Upper lobe of left lung (tissue), 6 donors: ENCODE measurements at regions not wholly inside any gene's neighbourhood (a gene's known extent, or its start where the extent isn't known, plus 50 kb on each side); places are given as distances from the start of the nearest gene placed in this dataset.

Experiments
- ATAC-seq, 2 donors: fragments of 200-7000 bp; cut with Tn5 transposase; one replicate each; pipeline ENCODE4 v1.9.1; 2022; ENCODE audit warnings: mild to moderate bottlenecking in 2 of 2, moderate library complexity in 2 of 2; ENCODE audit not compliant: low FRiP score in 2 of 2
- DNase-seq, 2 donors: peaks; one replicate each; pipeline ENCODE4 v3.0.0-alpha.2; 2019 to 2020
- H3K27ac ChIP-seq, 4 donors: fragments of 200-600 bp; sonication (generic); one replicate each; pipeline ENCODE4 v1.5.1; 2016 to 2019
- H3K27me3 ChIP-seq, 4 donors: fragments of 200-600 bp; sonication (generic); one replicate each; pipeline ENCODE4 v1.5.1; 2017 to 2019
- H3K36me3 ChIP-seq, 4 donors: fragments of 200-600 bp; sonication (generic); one replicate each; pipeline ENCODE4 v1.5.1; 2016 to 2019
- H3K4me1 ChIP-seq, 4 donors: fragments of 200-600 bp; sonication (generic); one replicate each; pipeline ENCODE4 v1.5.1; 2018 to 2019
- H3K4me3 ChIP-seq, 4 donors: fragments of 200-600 bp; sonication (generic); one replicate each; pipeline ENCODE4 v1.5.1; 2017 to 2019; ENCODE audit warnings: mild to moderate bottlenecking in 2 of 4, moderate library complexity in 1 of 4
- H3K9me3 ChIP-seq, 4 donors: fragments of 200-600 bp; sonication (generic); one replicate each; pipeline ENCODE4 v1.5.1; 2018 to 2019
- CTCF ChIP-seq, 6 experiments: fragments of 450-650 bp in 4 of 6; fragments of 200-600 bp in 2 of 6; sonication (generic) in 2 of 6; IDR thresholded peaks; one replicate each; pipeline ENCODE4 v1.5.1; 2016 to 2019; ENCODE audit warnings: antibody characterized with exemption in 6 of 6
- EP300 ChIP-seq, 4 donors: sonication (generic); formaldehyde crosslinking; IDR thresholded peaks; one replicate each; pipeline ENCODE4 v1.5.1; 2017; ENCODE audit warnings: antibody characterized with exemption in 4 of 4, control low read depth in 2 of 4
- POLR2A ChIP-seq, 4 donors: fragments of 450-650 bp; IDR thresholded peaks; one replicate each; pipeline ENCODE4 v1.5.1; 2016 to 2017; ENCODE audit warnings: antibody characterized with exemption in 4 of 4, mild to moderate bottlenecking in 2 of 4
- POLR2AphosphoS5 ChIP-seq, 2 donors: sonication (generic); formaldehyde crosslinking; IDR thresholded peaks; one replicate each; pipeline ENCODE4 v1.5.1; 2017; ENCODE audit warnings: antibody characterized with exemption in 2 of 2
- WGBS, 2 donors: methylation state at CpG; one replicate each; pipeline ENCODE4 v1.1.5; 2017 to 2018; 5-methylcytosine and 5-hydroxymethylcytosine counted together
- donor health status: DM: no; HTN: no; CAD: no; lungs with moderate emphysema.
- donor health status: DM: no; HTN: yes; CAD: no; lungs with severe emphysema.

- no peaks in the 10 kb centered on the region for H3K4me1 ChIP-seq
- H3K4me3 ChIP-seq, result no peak overlapping the region
- H3K27ac ChIP-seq, result no peak overlapping the region
- DNase-seq (no peak), ATAC-seq (no peak)
- H3K27me3 ChIP-seq, result no peaks in the 10 kb centered on the region
- 89 to 98% methylated on average over 2 of the region's 2 CpGs for WGBS, 2 donors
- H3K36me3 ChIP-seq, result no peaks in the 10 kb centered on the region
- no peaks in the 10 kb centered on the region for H3K9me3 ChIP-seq
- TF ChIP-seq EP300 (IDR thresholded peaks at IDR 0.05) (no peak), POLR2A (IDR thresholded peaks at IDR 0.05) (no peak), CTCF (IDR thresholded peaks at IDR 0.05) (no peak), POLR2AphosphoS5 (IDR thresholded peaks at IDR 0.05) (no peak)
Observed at GRCh38 chr5:145230781-145231180, 604.4 kb downstream of the PRELID2 start.

- 89 to 95% methylated on average over 10 of the region's 10 CpGs for WGBS, 2 donors
- no peak for ATAC-seq
Observed at GRCh38 chr5:145228564-145228963, 606.6 kb downstream of the PRELID2 start.

GRCh38 chr5:145227881-145228280, 607.3 kb downstream of the PRELID2 start:
- no peak for DNase-seq
- H3K27me3 ChIP-seq, result no peaks in the 10 kb centered on the region
- no peak overlapping the region for H3K4me3 ChIP-seq
- no peak for ATAC-seq
- no peak for TF ChIP-seq CTCF (IDR thresholded peaks at IDR 0.05)
- no peak for TF ChIP-seq EP300 (IDR thresholded peaks at IDR 0.05)
- TF ChIP-seq POLR2AphosphoS5 (IDR thresholded peaks at IDR 0.05), result no peak
- no peak for TF ChIP-seq POLR2A (IDR thresholded peaks at IDR 0.05)
- no peaks in the 10 kb centered on the region for H3K9me3 ChIP-seq
- no peaks in the 10 kb centered on the region for H3K4me1 ChIP-seq
- no peak overlapping the region for H3K27ac ChIP-seq
- H3K36me3 ChIP-seq, result no peaks in the 10 kb centered on the region
- 75 to 98% methylated on average over 2 of the region's 2 CpGs for WGBS, 2 donors

More at GRCh38 chr5:145228564-145228963, 606.6 kb downstream of the PRELID2 start:
- Histone ChIP-seq H3K27me3 (no peaks in the 10 kb centered on the region), H3K9me3 (no peaks in the 10 kb centered on the region), H3K27ac (no peak overlapping the region), H3K4me1 (no peaks in the 10 kb centered on the region), H3K36me3 (no peaks in the 10 kb centered on the region), H3K4me3 (no peak overlapping the region)
- no peak for TF ChIP-seq POLR2A (IDR thresholded peaks at IDR 0.05)
- no peak for TF ChIP-seq CTCF (IDR thresholded peaks at IDR 0.05)
- no peak for TF ChIP-seq EP300 (IDR thresholded peaks at IDR 0.05)
- no peak for TF ChIP-seq POLR2AphosphoS5 (IDR thresholded peaks at IDR 0.05)
- DNase-seq, result peak in 1 of 2 donors; percentile 24

- H3K36me3 ChIP-seq, result no peaks in the 10 kb centered on the region
- DNase-seq, result no peak
- WGBS, 2 donors, result 68 to 69% methylated on average over 3 of the region's 3 CpGs
Observed at GRCh38 chr5:145226726-145227125, 608.4 kb downstream of the PRELID2 start.

More at GRCh38 chr5:145226726-145227125, 608.4 kb downstream of the PRELID2 start:
- Histone ChIP-seq H3K4me1 (no peaks in the 10 kb centered on the region), H3K27me3 (no peaks in the 10 kb centered on the region), H3K9me3 (no peaks in the 10 kb centered on the region), H3K4me3 (no peak overlapping the region), H3K27ac (no peak overlapping the region)
- no peak for ATAC-seq
- no peak for TF ChIP-seq CTCF (IDR thresholded peaks at IDR 0.05)
- TF ChIP-seq POLR2AphosphoS5 (IDR thresholded peaks at IDR 0.05), result no peak
- no peak for TF ChIP-seq POLR2A (IDR thresholded peaks at IDR 0.05)
